H1 (cell line): ENCODE measurements at regions not wholly inside any gene's neighbourhood (a gene's known extent, or its start where the extent isn't known, plus 50 kb on each side); places are given as distances from the start of the nearest gene placed in this dataset.

Experiments used
- HDAC2 ChIP-seq, 2 experiments: fragments of 300-600 bp in 1 of 2; sonication (generic) in 1 of 2; IDR thresholded peaks; 2 replicates each; pipeline ENCODE4 v1.6.1; 2011 to 2012; ENCODE audit warnings: low read depth in 2 of 2, low read length in 2 of 2, mild to moderate bottlenecking in 2 of 2, moderate library complexity in 2 of 2, borderline replicate concordance in 1 of 2, inconsistent platforms in 1 of 2
- SIRT6 ChIP-seq: IDR thresholded peaks from one replicate; pipeline ENCODE4 v1.7.1; 2012; ENCODE audit warnings: low read length, inconsistent platforms

DNA sequence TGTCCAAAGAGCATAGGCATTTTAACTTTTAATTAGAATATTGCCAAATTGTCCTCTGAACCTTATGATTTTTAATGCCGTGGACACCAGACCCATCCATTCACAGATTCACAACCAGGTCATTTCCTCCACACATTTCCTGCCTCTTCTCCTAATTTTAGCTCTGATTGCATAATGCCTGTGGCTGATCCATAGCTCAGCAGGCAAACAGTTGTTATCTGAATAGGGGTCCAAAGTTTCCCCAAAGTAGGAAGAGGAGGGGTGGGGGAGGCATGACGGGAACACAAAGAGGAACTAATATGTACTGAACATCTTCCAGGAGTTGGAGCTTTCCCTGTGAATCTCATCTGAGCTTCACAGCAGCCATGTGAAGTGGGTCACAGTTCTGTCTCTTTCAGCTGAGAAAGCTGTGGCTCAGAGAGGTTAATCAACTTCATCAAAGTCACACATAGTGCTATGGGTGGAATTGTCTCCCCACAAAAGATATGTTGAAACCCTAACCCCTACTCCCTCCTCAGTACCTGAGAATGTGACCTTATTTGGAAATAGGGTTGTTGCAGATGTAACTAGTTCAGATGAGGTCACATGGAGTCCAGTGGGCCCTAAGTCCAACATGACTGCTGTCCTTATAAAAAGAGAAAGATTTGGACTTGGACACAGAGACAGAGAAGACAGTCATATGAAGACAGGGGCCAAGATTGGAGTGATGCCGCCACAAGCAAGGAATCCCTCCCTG, 106.7 kb upstream of the AGBL1 start (continued):
- TF ChIP-seq HDAC2 (IDR thresholded peaks at IDR 0.05; ENCODE audit: borderline replicate concordance in 1 of 2, low read depth in 2 of 2, low read length in 2 of 2) (no peak), SIRT6 (no peak)
- TF ChIP-seq, all 59 proteins: peak for 0
